Gastrocnemius medialis (tissue), 4 donors: ENCODE measurements at regions not wholly inside any gene's neighbourhood (a gene's known extent, or its start where the extent isn't known, plus 50 kb on each side); places are given as distances from the start of the nearest gene placed in this dataset.

Source experiments
- POLR2A ChIP-seq, 2 donors: fragments of 450-650 bp; IDR thresholded peaks; one replicate each; pipeline ENCODE4 v1.6.1; 2017; ENCODE audit warnings: antibody characterized with exemption in 2 of 2, mild to moderate bottlenecking in 2 of 2, moderate library complexity in 2 of 2
- TF ChIP-seq, protein P1 (sequence below), 5 experiments: fragments of 450-650 bp in 3 of 5; fragments of 200-600 bp in 2 of 5; sonication (generic) in 2 of 5; IDR thresholded peaks in 4 of 5; conservative IDR thresholded peaks in 1 of 5; 1 replicate in 4 of 5; 2 replicates in 1 of 5; pipeline ENCODE4 v1.5.1; 2016 to 2019; ENCODE audit warnings: antibody characterized with exemption in 5 of 5, mild to moderate bottlenecking in 3 of 5, moderate library complexity in 3 of 5

DNA sequence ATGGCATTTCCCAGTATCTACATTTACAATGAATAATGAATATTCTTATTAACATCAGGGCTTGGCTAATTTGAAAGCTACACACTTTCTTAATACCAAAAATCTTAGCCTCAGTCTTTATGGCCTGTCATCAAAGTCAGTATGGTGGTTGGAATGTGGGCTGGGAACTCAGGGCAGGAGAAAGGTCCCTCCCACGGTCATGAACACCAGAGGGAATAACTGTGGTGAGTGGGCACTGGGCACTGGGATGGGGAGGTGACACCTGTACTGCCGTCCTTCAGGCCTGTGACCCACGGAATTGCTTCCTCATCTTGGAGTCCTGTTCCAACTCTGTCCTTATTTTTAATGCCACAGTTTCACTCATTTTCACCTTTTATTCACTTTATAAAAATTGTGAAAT, 276.9 kb upstream of the PLPP4 start:
- TF ChIP-seq, protein P1, sequence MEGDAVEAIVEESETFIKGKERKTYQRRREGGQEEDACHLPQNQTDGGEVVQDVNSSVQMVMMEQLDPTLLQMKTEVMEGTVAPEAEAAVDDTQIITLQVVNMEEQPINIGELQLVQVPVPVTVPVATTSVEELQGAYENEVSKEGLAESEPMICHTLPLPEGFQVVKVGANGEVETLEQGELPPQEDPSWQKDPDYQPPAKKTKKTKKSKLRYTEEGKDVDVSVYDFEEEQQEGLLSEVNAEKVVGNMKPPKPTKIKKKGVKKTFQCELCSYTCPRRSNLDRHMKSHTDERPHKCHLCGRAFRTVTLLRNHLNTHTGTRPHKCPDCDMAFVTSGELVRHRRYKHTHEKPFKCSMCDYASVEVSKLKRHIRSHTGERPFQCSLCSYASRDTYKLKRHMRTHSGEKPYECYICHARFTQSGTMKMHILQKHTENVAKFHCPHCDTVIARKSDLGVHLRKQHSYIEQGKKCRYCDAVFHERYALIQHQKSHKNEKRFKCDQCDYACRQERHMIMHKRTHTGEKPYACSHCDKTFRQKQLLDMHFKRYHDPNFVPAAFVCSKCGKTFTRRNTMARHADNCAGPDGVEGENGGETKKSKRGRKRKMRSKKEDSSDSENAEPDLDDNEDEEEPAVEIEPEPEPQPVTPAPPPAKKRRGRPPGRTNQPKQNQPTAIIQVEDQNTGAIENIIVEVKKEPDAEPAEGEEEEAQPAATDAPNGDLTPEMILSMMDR (IDR thresholded peaks at IDR 0.05 in 4 of 5, conservative IDR thresholded peaks at IDR 0.05 in 1 of 5), result no peak
- TF ChIP-seq POLR2A (IDR thresholded peaks at IDR 0.05), result no peak
